GM18909 (cell line): ENCODE measurements at regions not wholly inside any gene's neighbourhood (a gene's known extent, or its start where the extent isn't known, plus 50 kb on each side); places are given as distances from the start of the nearest gene placed in this dataset.
"Not testable (repeated sequence)": the region's sequence is repeated elsewhere in the genome, so short reads cannot be mapped to it uniquely, and the experiment has no call there.

ENCODE experiments used
- ATAC-seq: cut with Tn5 transposase; IDR thresholded peaks from one replicate; pipeline ENCODE4 v1.9.1; 2021; ENCODE audit warnings: mild to moderate bottlenecking; ENCODE audit not compliant: unreplicated experiment, poor library complexity

- ATAC-seq: not testable (repeated sequence)
Measured at GRCh38 chr7:131755801-131756200, 199.4 kb upstream of the PODXL start.

GRCh38 chr7:131753620-131754222 is 197.3 kb upstream of the PODXL start:
- no peak for ATAC-seq

- ATAC-seq: no peak
Measured at GRCh38 chr7:131747658-131748232, 191.3 kb upstream of the PODXL start.

- ATAC-seq: no peak
Measured at GRCh38 chr7:131745390-131746248, 189.2 kb upstream of the PODXL start.

GRCh38 chr7:131741446-131741845 is 185.0 kb upstream of the PODXL start:
- ATAC-seq: no peak

- no peak for ATAC-seq
Measured at GRCh38 chr7:131737746-131738465, 181.5 kb upstream of the PODXL start.

- ATAC-seq: no peak
Measured at GRCh38 chr7:131735101-131735500, 178.7 kb upstream of the PODXL start.

- ATAC-seq: no peak
Measured at GRCh38 chr7:131733604-131734003, 177.2 kb upstream of the PODXL start.

GRCh38 chr7:131727189-131727588 is 170.8 kb upstream of the PODXL start:
- ATAC-seq: no peak

- no peak for ATAC-seq
Measured at GRCh38 chr7:131726686-131727085, 170.3 kb upstream of the PODXL start.

GRCh38 chr7:131726031-131726430 is 169.6 kb upstream of the PODXL start:
- no peak for ATAC-seq

- ATAC-seq: no peak
Measured at GRCh38 chr7:131724776-131725345, 168.4 kb upstream of the PODXL start.

- ATAC-seq: no peak
Measured at GRCh38 chr7:131723926-131724325, 167.5 kb upstream of the PODXL start.

GRCh38 chr7:131722371-131722770 is 165.9 kb upstream of the PODXL start:
- no peak for ATAC-seq

- ATAC-seq: no peak
Measured at GRCh38 chr7:131721660-131722059, 165.2 kb upstream of the PODXL start.

- no peak for ATAC-seq
Measured at GRCh38 chr7:131720703-131721102, 164.3 kb upstream of the PODXL start.

- no peak for ATAC-seq
Measured at GRCh38 chr7:131717181-131717580, 160.8 kb upstream of the PODXL start.

GRCh38 chr7:131699323-131699722 is 142.9 kb upstream of the PODXL start:
- no peak for ATAC-seq

GRCh38 chr7:131692131-131692960 is 135.9 kb upstream of the PODXL start:
- no peak for ATAC-seq
